ENCODE measurements at regions not wholly inside any gene's neighbourhood (a gene's known extent, or its start where the extent isn't known, plus 50 kb on each side); places are given as distances from the start of the nearest gene placed in this dataset.

GRCh38 chr6:120652506-120652905, 681.8 kb downstream of the TBC1D32 start:
- TF ChIP-seq, protein P1, sequence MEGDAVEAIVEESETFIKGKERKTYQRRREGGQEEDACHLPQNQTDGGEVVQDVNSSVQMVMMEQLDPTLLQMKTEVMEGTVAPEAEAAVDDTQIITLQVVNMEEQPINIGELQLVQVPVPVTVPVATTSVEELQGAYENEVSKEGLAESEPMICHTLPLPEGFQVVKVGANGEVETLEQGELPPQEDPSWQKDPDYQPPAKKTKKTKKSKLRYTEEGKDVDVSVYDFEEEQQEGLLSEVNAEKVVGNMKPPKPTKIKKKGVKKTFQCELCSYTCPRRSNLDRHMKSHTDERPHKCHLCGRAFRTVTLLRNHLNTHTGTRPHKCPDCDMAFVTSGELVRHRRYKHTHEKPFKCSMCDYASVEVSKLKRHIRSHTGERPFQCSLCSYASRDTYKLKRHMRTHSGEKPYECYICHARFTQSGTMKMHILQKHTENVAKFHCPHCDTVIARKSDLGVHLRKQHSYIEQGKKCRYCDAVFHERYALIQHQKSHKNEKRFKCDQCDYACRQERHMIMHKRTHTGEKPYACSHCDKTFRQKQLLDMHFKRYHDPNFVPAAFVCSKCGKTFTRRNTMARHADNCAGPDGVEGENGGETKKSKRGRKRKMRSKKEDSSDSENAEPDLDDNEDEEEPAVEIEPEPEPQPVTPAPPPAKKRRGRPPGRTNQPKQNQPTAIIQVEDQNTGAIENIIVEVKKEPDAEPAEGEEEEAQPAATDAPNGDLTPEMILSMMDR (IDR thresholded peaks at IDR 0.05): no peak
- TF ChIP-seq POLR2A (IDR thresholded peaks at IDR 0.05): no peak
- no peak for TF ChIP-seq EP300 (IDR thresholded peaks at IDR 0.05)

Measured in tibial nerve (tissue), 4 donors.